ENCODE measurements at regions not wholly inside any gene's neighbourhood (a gene's known extent, or its start where the extent isn't known, plus 50 kb on each side); places are given as distances from the start of the nearest gene placed in this dataset.

GRCh38 chr19:30159636-30160035 is 212.5 kb upstream of the ZNF536 start:
- H3K27ac ChIP-seq: no peak overlapping the region
- no peaks in the 10 kb centered on the region for H3K4me1 ChIP-seq
- no peaks in the 10 kb centered on the region for H3K27me3 ChIP-seq
- no peak for TF ChIP-seq CTCF (IDR thresholded peaks at IDR 0.05)
- no peak overlapping the region for H3K9ac ChIP-seq (ENCODE audit: low read depth in 2 of 2, low read length in 2 of 2)
- peak; percentile 11 for DNase-seq
- H3K4me3 ChIP-seq: no peak overlapping the region
- no peaks in the 10 kb centered on the region for H3K36me3 ChIP-seq
- intact Hi-C loops (cut with DNase I): no loop called here
- no peaks in the 10 kb centered on the region for H3K9me3 ChIP-seq

GRCh38 chr19:30160426-30160825 is 211.8 kb upstream of the ZNF536 start:
- H3K4me1 ChIP-seq: no peaks in the 10 kb centered on the region
- DNase-seq: peak; percentile 8
- no peak overlapping the region for H3K27ac ChIP-seq
- no peaks in the 10 kb centered on the region for H3K9me3 ChIP-seq
- H3K4me3 ChIP-seq: no peak overlapping the region
- intact Hi-C loops (cut with DNase I): no loop called here
- no peak overlapping the region for H3K9ac ChIP-seq (ENCODE audit: low read depth in 2 of 2, low read length in 2 of 2)
- no peaks in the 10 kb centered on the region for H3K36me3 ChIP-seq
- TF ChIP-seq CTCF (IDR thresholded peaks at IDR 0.05): no peak
- no peaks in the 10 kb centered on the region for H3K27me3 ChIP-seq

GRCh38 chr19:30161021-30161655 is 211.0 kb upstream of the ZNF536 start:
- H3K9ac ChIP-seq (ENCODE audit: low read depth in 2 of 2, low read length in 2 of 2): no peak overlapping the region
- DNase-seq: peak; percentile 4
- no peaks in the 10 kb centered on the region for H3K9me3 ChIP-seq
- intact Hi-C loops (cut with DNase I): no loop called here
- H3K36me3 ChIP-seq: no peaks in the 10 kb centered on the region
- H3K4me3 ChIP-seq: no peak overlapping the region
- TF ChIP-seq CTCF (IDR thresholded peaks at IDR 0.05): no peak
- H3K4me1 ChIP-seq: no peaks in the 10 kb centered on the region
- H3K27ac ChIP-seq: no peak overlapping the region
- H3K27me3 ChIP-seq: no peaks in the 10 kb centered on the region

- Histone ChIP-seq H3K4me1 (no peaks in the 10 kb centered on the region), H3K36me3 (no peaks in the 10 kb centered on the region), H3K4me3 (no peak overlapping the region), H3K9me3 (no peaks in the 10 kb centered on the region), H3K9ac (ENCODE audit: low read depth in 2 of 2, low read length in 2 of 2) (no peak overlapping the region), H3K27me3 (no peaks in the 10 kb centered on the region), H3K27ac (no peak overlapping the region)
- TF ChIP-seq CTCF (IDR thresholded peaks at IDR 0.05): no peak
- DNase-seq: peak; percentile 4
- intact Hi-C loops (cut with DNase I): no loop called here
Observed at GRCh38 chr19:30161770-30162169, 210.4 kb upstream of the ZNF536 start.

- Histone ChIP-seq H3K9me3 (no peaks in the 10 kb centered on the region), H3K36me3 (no peaks in the 10 kb centered on the region), H3K27me3 (no peaks in the 10 kb centered on the region), H3K27ac (no peak overlapping the region), H3K4me3 (no peak overlapping the region), H3K4me1 (no peaks in the 10 kb centered on the region), H3K9ac (ENCODE audit: low read depth in 2 of 2, low read length in 2 of 2) (no peak overlapping the region)
- no peak for TF ChIP-seq CTCF (IDR thresholded peaks at IDR 0.05)
- DNase-seq: no peak
- intact Hi-C loops (cut with DNase I): no loop called here
Observed at GRCh38 chr19:30162718-30163117, 209.5 kb upstream of the ZNF536 start.
